Neural progenitor cell (in vitro differentiated cells): ENCODE measurements at regions not wholly inside any gene's neighbourhood (a gene's known extent, or its start where the extent isn't known, plus 50 kb on each side); places are given as distances from the start of the nearest gene placed in this dataset.

Experiments used
- DNase-seq: peaks from one replicate; pipeline ENCODE4 v3.0.0-alpha.2; 2016; ENCODE audit warnings: low spot score
- H2AFZ ChIP-seq: fragments of 200-600 bp; sonication (generic); replicated peaks from 2 replicates; pipeline ENCODE4 v1.6.1; 2016; ENCODE audit warnings: antibody characterized with exemption
- H3F3A ChIP-seq: fragments of 200-600 bp; sonication (generic); 2 replicates; pipeline ENCODE4 v1.6.1; 2016; ENCODE audit warnings: antibody characterized with exemption, low read depth
- H3K27ac ChIP-seq: fragments of 200-600 bp; sonication (generic); 2 replicates; pipeline ENCODE4 v1.5.1; 2016; ENCODE audit warnings: mild to moderate bottlenecking
- H3K27me3 ChIP-seq: fragments of 200-600 bp; sonication (generic); 2 replicates; pipeline ENCODE4 v1.6.1; 2016; ENCODE audit warnings: mild to moderate bottlenecking, moderate library complexity
- H3K36me3 ChIP-seq: fragments of 200-600 bp; sonication (generic); 2 replicates; pipeline ENCODE4 v1.5.1; 2016
- H3K4me1 ChIP-seq: fragments of 200-600 bp; sonication (generic); 2 replicates; pipeline ENCODE4 v1.6.1; 2016; ENCODE audit warnings: mixed run types
- H3K4me2 ChIP-seq: fragments of 200-600 bp; sonication (generic); 2 replicates; pipeline ENCODE4 v1.6.1; 2016
- H3K4me3 ChIP-seq: fragments of 200-600 bp; sonication (generic); 2 replicates; pipeline ENCODE4 v1.5.1; 2016
- H3K79me2 ChIP-seq: fragments of 200-600 bp; sonication (generic); 2 replicates; pipeline ENCODE4 v1.6.1; 2016; ENCODE audit warnings: low read depth
- H3K9ac ChIP-seq: fragments of 200-600 bp; sonication (generic); 2 replicates; pipeline ENCODE4 v1.6.1; 2016
- H3K9me3 ChIP-seq: fragments of 200-600 bp; sonication (generic); 2 replicates; pipeline ENCODE4 v1.5.1; 2016; ENCODE audit warnings: low read depth
- H4K20me1 ChIP-seq: fragments of 200-600 bp; sonication (generic); 2 replicates; pipeline ENCODE4 v1.6.1; 2016; ENCODE audit warnings: low read depth
- H3K27ac Mint-ChIP-seq: 3 replicates; pipeline ENCODE4 v1.8.0; 2021; ENCODE audit warnings: mixed read lengths
- H3K27me3 Mint-ChIP-seq: 2 replicates; pipeline ENCODE4 v1.8.0; 2022; ENCODE audit warnings: low read depth, mild to moderate bottlenecking, inconsistent platforms, moderate library complexity, mixed read lengths; ENCODE audit not compliant: insufficient read depth
- H3K36me3 Mint-ChIP-seq: 3 replicates; pipeline ENCODE4 v1.8.0; 2021; ENCODE audit warnings: mixed read lengths
- H3K4me1 Mint-ChIP-seq: 3 replicates; pipeline ENCODE4 v1.8.0; 2021; ENCODE audit warnings: mixed read lengths
- H3K4me3 Mint-ChIP-seq: 3 replicates; pipeline ENCODE4 v1.8.0; 2021; ENCODE audit warnings: mild to moderate bottlenecking, moderate library complexity, mixed read lengths
- H3K9me3 Mint-ChIP-seq: 3 replicates; pipeline ENCODE4 v1.8.0; 2020; ENCODE audit warnings: mixed read lengths
- EZH2 ChIP-seq: fragments of 200-600 bp; sonication (generic); IDR thresholded peaks from 2 replicates; pipeline ENCODE4 v1.6.1; 2017; ENCODE audit warnings: antibody characterized with exemption, mild to moderate bottlenecking, moderate library complexity
- EZH2phosphoT487 ChIP-seq: fragments of 200-600 bp; sonication (generic); IDR thresholded peaks from 2 replicates; pipeline ENCODE4 v1.6.1; 2017; ENCODE audit warnings: antibody characterized with exemption
- TF ChIP-seq, protein P1 (sequence below): fragments of 200-600 bp; sonication (generic); IDR thresholded peaks from 2 replicates; pipeline ENCODE4 v1.5.1; 2017; ENCODE audit warnings: antibody characterized with exemption, mild to moderate bottlenecking

GRCh38 chr3:168659015-168659414 lies 563.3 kb upstream of the GOLIM4 start:
- Histone ChIP-seq H2AFZ (no peak overlapping the region), H3K27me3 (no peaks in the 10 kb centered on the region), H3F3A (no peaks in the 10 kb centered on the region), H3K4me1 (no peaks in the 10 kb centered on the region), H4K20me1 (no peaks in the 10 kb centered on the region), H3K79me2 (no peaks in the 10 kb centered on the region), H3K9me3 (no peaks in the 10 kb centered on the region), H3K36me3 (no peaks in the 10 kb centered on the region), H3K4me2 (no peak overlapping the region), H3K4me3 (no peak overlapping the region), H3K9ac (no peak overlapping the region), H3K27ac (no peak overlapping the region)
- no peak for DNase-seq
- H3K27me3 Mint-ChIP-seq, result no peaks in the 10 kb centered on the region
- H3K9me3 Mint-ChIP-seq, result peaks cover 9% of the 10 kb centered on the region
- H3K4me1 Mint-ChIP-seq, result no peaks in the 10 kb centered on the region
- H3K36me3 Mint-ChIP-seq, result peaks cover 4% of the 10 kb centered on the region
- H3K4me3 Mint-ChIP-seq, result no peak overlapping the region
- TF ChIP-seq, protein P1, sequence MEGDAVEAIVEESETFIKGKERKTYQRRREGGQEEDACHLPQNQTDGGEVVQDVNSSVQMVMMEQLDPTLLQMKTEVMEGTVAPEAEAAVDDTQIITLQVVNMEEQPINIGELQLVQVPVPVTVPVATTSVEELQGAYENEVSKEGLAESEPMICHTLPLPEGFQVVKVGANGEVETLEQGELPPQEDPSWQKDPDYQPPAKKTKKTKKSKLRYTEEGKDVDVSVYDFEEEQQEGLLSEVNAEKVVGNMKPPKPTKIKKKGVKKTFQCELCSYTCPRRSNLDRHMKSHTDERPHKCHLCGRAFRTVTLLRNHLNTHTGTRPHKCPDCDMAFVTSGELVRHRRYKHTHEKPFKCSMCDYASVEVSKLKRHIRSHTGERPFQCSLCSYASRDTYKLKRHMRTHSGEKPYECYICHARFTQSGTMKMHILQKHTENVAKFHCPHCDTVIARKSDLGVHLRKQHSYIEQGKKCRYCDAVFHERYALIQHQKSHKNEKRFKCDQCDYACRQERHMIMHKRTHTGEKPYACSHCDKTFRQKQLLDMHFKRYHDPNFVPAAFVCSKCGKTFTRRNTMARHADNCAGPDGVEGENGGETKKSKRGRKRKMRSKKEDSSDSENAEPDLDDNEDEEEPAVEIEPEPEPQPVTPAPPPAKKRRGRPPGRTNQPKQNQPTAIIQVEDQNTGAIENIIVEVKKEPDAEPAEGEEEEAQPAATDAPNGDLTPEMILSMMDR, result no peak
- TF ChIP-seq EZH2 (no peak), EZH2phosphoT487 (no peak)
- H3K27ac Mint-ChIP-seq, result no peak overlapping the region

GRCh38 chr3:168655611-168656010 lies 559.9 kb upstream of the GOLIM4 start:
- Histone ChIP-seq H3F3A (peaks cover 3% of the 10 kb centered on the region), H4K20me1 (no peaks in the 10 kb centered on the region), H3K4me1 (peaks cover 5% of the 10 kb centered on the region), H3K4me3 (no peak overlapping the region), H3K27ac (no peak overlapping the region), H3K27me3 (no peaks in the 10 kb centered on the region), H3K9me3 (no peaks in the 10 kb centered on the region), H3K9ac (no peak overlapping the region), H3K36me3 (no peaks in the 10 kb centered on the region), H3K79me2 (no peaks in the 10 kb centered on the region), H2AFZ (no peak overlapping the region), H3K4me2 (no peak overlapping the region)
- no peak for DNase-seq
- Mint-ChIP-seq H3K4me1 (peaks cover 4% of the 10 kb centered on the region), H3K27me3 (no peaks in the 10 kb centered on the region), H3K27ac (no peak overlapping the region), H3K9me3 (peaks cover 7% of the 10 kb centered on the region), H3K4me3 (no peak overlapping the region), H3K36me3 (peaks cover 4% of the 10 kb centered on the region)
- TF ChIP-seq EZH2phosphoT487, result no peak
- TF ChIP-seq, protein P1, result no peak
- TF ChIP-seq EZH2, result no peak

DNA sequence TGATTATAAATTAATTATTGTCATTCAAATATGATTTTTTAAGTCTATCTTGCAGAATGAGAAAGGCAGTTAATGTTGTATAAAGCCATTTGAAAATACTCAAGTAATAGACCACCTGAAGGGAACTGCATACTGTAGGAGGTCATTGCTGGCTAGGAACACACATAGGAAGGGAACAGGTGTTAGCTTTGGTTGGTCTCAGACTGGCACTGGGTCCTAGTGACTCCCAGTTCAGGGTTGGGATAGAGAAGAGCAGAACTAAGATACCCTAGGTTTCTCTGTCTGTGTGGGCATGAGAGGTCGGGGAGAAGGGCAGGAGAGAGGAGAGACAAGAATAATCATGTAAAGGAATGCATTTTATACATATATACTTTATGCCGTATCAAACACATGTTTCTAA lies 559.0 kb upstream of the GOLIM4 start:
- Histone ChIP-seq H3K4me2 (no peak overlapping the region), H3K4me1 (peaks cover 5% of the 10 kb centered on the region), H3K36me3 (no peaks in the 10 kb centered on the region), H3K9ac (no peak overlapping the region), H3F3A (peaks cover 3% of the 10 kb centered on the region), H3K27me3 (no peaks in the 10 kb centered on the region), H3K9me3 (no peaks in the 10 kb centered on the region), H3K79me2 (no peaks in the 10 kb centered on the region), H3K4me3 (no peak overlapping the region), H3K27ac (no peak overlapping the region), H4K20me1 (no peaks in the 10 kb centered on the region), H2AFZ (no peak overlapping the region)
- Mint-ChIP-seq H3K9me3 (peaks cover 7% of the 10 kb centered on the region), H3K27ac (no peak overlapping the region), H3K36me3 (peaks cover 4% of the 10 kb centered on the region), H3K4me1 (peaks cover 4% of the 10 kb centered on the region), H3K27me3 (no peaks in the 10 kb centered on the region), H3K4me3 (no peak overlapping the region)
- TF ChIP-seq, protein P1, result no peak
- TF ChIP-seq EZH2 (no peak), EZH2phosphoT487 (no peak)
- DNase-seq, result no peak
